Astrocyte of the cerebellum (primary cell): ENCODE measurements at regions not wholly inside any gene's neighbourhood (a gene's known extent, or its start where the extent isn't known, plus 50 kb on each side); places are given as distances from the start of the nearest gene placed in this dataset.

ENCODE experiments used
- DNase-seq: peaks from one replicate; pipeline ENCODE4 v3.0.0-alpha.2; 2011; ENCODE audit warnings: low read depth
- H3K4me3 ChIP-seq: 2 replicates; pipeline ENCODE4 v1.5.1; 2011; ENCODE audit warnings: mild to moderate bottlenecking, low read depth, low read length, moderate library complexity
- in situ Hi-C: cut with HindIII; loops from 2 replicates; pipeline ENCODE4 v1.10.0; 2017; ENCODE audit warnings: low sequenced_read_pairs
- TF ChIP-seq, protein P1 (sequence below): IDR thresholded peaks from 2 replicates; pipeline ENCODE4 v1.5.1; 2012; ENCODE audit warnings: low read length, low read depth, moderate library complexity, mild to moderate bottlenecking; ENCODE audit errors: missing control alignments

DNA sequence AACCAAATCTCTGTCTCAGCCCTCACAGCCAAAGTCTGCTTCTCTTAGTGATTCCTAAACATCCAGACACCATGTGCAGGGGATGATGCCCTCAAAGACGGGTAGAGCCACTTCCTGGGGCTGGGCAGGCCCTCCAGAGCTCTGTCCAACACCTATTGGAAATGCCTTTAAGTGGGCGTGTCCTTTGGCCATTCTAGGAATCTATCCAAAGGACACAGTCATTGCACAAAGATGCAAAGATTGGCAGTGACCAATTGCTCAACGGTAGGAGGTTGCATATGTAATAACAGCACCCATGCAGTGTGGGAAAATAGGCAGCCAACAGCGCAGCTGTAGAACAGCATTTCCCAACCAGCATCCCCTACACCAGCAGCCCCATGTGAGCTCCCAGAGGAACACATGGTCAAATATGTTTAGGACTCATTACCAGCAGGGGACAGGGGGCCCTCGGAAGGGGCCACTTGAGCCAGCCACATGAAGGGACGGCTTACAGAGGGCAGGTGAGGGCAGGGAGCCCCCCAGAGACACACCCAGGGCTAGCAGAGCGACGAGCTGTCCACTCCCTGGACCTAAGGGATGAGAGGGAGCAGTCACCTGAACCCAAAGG is 142.8 kb upstream of the IQSEC1 start:
- TF ChIP-seq, protein P1, sequence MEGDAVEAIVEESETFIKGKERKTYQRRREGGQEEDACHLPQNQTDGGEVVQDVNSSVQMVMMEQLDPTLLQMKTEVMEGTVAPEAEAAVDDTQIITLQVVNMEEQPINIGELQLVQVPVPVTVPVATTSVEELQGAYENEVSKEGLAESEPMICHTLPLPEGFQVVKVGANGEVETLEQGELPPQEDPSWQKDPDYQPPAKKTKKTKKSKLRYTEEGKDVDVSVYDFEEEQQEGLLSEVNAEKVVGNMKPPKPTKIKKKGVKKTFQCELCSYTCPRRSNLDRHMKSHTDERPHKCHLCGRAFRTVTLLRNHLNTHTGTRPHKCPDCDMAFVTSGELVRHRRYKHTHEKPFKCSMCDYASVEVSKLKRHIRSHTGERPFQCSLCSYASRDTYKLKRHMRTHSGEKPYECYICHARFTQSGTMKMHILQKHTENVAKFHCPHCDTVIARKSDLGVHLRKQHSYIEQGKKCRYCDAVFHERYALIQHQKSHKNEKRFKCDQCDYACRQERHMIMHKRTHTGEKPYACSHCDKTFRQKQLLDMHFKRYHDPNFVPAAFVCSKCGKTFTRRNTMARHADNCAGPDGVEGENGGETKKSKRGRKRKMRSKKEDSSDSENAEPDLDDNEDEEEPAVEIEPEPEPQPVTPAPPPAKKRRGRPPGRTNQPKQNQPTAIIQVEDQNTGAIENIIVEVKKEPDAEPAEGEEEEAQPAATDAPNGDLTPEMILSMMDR, result no peak
- in situ Hi-C loops, result no loop called here
- DNase-seq, result peak; percentile 34
- H3K4me3 ChIP-seq, result no peak overlapping the region

DNA sequence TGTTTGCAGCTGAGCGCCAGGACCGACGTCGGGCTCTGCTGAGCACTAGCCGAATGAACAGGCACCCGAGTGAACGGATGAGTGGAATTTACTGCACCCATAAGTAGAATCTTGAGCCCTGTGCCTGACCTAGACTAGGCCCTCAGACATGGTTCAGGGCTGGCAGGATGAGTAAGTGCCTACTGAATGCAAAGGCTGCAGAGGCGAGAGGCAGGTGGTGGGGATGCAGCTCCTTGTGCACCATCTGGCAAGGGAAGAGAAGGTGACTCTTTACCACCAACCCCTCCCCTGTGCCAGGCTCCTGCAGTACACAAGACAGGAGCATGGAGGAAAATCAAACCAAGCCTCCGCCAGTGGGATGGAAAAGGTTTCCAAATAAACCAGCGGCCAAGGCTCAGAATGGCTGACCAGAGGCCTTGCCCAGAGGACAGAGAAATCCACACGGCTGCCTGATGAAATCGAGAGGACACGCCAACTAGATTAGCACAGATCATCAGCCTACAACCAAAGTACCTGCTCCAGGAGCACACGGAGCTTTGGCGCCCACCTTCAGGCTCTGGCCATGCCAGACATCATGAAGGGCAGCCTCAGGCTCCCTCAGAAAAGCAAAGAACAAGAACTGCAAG is 141.7 kb upstream of the IQSEC1 start:
- TF ChIP-seq, protein P1, result no peak
- no peak for DNase-seq
- no peak overlapping the region for H3K4me3 ChIP-seq
- in situ Hi-C loops, result no loop called here

DNA sequence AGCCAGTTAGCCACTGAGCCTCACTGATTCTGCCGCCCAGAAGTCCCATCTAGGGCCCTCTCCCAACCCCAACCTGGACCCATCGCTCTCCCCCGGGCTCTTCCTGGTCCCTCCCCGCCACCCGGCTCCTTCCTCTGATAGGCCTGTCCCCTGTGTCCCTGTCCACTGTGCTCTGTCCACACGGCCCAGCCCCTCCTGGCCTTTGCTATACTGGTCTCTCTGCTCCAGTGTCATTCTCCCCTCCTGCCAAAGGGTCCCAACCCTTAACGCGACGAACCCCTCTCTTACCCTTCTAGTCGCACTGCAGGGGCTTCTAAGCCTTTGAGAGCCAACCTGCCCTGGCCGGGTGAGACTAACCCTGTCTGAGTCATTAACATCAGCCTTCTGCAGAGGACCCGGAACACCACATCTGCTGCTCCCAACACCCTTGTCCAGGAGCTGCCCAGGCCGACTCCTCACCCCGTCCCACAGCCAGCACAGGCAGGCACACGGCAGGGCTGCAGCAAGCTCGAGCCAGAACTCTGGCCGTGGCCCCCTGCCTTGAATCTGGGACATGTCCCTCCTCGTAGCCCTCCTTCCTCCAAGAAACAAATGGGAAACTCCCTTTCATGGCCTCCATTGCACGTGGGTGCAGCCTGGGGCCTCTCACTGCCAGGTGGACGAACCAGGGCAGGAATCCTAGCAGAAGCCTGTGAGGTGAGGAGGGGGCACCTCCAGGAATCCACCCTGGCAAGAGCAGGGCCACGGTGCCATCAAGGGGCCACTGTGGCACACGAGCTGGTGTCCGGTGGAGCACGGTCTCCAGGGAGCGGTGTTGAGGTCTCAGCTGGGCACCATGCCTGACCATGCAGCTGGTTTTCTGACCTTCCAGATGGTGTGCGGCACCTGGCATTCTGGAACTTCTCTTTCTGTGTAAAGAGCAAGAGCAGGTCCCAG is 140.9 kb upstream of the IQSEC1 start:
- DNase-seq, result no peak
- H3K4me3 ChIP-seq, result no peak overlapping the region
- in situ Hi-C loops, result no loop called here
- TF ChIP-seq, protein P1, result no peak

DNA sequence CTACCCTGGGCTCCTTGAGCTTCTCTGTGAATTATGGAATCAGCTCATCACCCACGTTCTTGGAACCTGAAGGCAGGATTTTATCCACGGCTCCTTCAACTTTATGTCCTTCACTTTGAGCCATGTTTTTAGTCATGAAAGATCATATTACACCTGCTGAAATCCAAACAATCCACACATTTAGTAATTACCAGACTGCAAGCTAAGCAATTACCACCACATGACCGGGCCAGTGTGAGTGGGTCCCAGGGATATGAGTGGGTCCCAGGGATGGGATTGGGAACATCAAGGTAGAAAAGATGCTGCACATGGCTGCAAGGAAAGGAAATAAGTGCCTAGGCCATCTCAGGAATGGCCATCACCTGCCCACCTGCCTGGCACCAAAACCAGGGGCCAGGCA is 140.3 kb upstream of the IQSEC1 start:
- no peak for DNase-seq
- TF ChIP-seq, protein P1, result no peak
- in situ Hi-C loops, result no loop called here

DNA sequence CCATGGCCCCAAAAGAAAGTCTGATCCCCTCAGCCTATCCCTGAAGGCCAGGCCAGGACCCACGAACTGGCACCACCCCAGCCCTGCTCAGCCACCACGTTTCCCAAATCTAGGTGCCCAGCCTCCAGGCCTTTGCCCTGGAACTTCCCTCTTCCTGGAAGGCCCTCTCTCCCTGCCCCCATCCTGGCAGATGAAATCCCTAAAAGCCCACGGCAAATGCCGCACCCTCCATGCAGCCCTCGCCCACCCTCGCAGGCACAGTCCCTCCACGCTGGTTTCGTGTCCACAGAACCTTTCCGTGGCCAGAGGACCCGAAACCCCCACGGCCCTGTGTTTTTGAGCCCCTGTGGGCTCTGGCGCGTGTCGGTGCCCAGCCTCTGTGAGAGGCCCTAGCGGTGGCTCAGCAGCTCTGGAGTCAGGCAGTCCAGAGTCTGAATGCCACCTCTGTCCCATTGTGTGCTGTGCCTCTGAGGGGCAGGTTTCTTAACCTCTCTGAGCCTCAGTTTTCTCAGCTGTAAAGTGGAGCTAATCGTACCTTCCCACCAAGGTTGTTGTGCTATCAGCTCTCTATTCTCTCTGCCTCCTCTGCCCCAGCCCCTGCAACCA is 138.5 kb upstream of the IQSEC1 start:
- no peak for DNase-seq
- no peak overlapping the region for H3K4me3 ChIP-seq
- in situ Hi-C loops, result no loop called here
- TF ChIP-seq, protein P1, result no peak

More for the DNA sequence above, 140.3 kb upstream of the IQSEC1 start:
- no peak overlapping the region for H3K4me3 ChIP-seq

DNA sequence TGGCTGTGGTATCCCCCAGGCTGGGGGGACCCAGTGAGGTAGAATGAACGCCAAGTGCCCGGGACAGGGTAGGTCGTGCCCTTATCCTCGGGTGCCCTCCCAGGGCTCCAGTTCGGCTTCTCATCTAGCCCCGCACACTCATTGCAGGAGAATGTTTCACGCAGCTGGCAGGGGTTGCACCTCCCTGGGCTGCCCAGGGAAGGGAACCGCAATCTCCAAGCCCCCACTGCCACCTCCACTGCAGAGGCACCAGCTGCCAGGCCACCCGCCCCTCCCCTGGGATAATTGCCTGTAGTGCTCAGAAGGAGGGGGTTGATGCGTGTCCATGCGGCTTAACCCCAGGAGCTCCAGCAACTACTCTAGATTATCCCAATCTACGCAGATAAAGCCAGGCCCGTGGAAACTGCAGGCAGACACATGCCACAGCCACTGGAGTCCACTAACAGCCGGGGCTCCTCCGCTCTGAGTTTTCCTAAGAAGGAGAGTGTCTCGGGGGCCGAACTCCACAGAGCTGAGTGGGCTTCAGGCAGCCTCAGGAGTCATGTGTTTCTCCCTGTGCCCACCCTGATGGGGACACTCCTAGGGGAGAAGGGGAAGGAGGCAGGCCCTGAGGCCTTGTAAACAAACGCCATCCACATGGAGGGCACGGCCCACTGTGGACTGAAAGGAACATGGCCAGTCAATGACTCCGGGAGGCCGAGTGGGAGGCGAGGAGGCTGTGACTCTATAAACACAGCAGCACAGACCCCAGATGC is 137.2 kb upstream of the IQSEC1 start:
- DNase-seq, result no peak
- H3K4me3 ChIP-seq, result no peak overlapping the region
- TF ChIP-seq, protein P1, result no peak
- in situ Hi-C loops, result no loop called here
